Pancreas (tissue), 10 donors: ENCODE measurements at regions not wholly inside any gene's neighbourhood (a gene's known extent, or its start where the extent isn't known, plus 50 kb on each side); places are given as distances from the start of the nearest gene placed in this dataset.
A peak's percentile ranks its signal among the peaks of the same experiment; 100 is the strongest.

Experiments used
- ATAC-seq, 4 donors: fragments of 200-7000 bp; cut with Tn5 transposase; one replicate each; pipeline versions ENCODE4 v1.8.0 to v1.9.1; 2020; ENCODE audit warnings: mild to moderate bottlenecking in 4 of 4, moderate library complexity in 4 of 4
- DNase-seq, 6 donors: peaks; one replicate each; pipeline ENCODE4 v3.0.0-alpha.2; 2020
- FAIRE-seq: peaks from 2 replicates; lab custom pipeline; 2012; peaks lifted over from hg19 to GRCh38; lab: Jason Lieb, UNC
- H3K27ac ChIP-seq, 4 donors: fragments of 200-600 bp; sonication (generic); 1 replicate in 3 of 4; 2 replicates in 1 of 4; pipeline versions ENCODE4 v1.5.0 to v1.8.0; 2020
- H3K27me3 ChIP-seq, 4 donors: fragments of 200-600 bp; one replicate each; pipeline ENCODE4 v1.8.0; 2021
- H3K36me3 ChIP-seq, 3 donors: fragments of 200-600 bp; sonication (generic) in 1 of 3; one replicate each; pipeline versions ENCODE4 v1.5.0 to v1.8.0; 2020 to 2021
- H3K4me1 ChIP-seq, 3 donors: fragments of 200-600 bp; one replicate each; pipeline ENCODE4 v1.8.0; 2021
- H3K4me3 ChIP-seq, 4 donors: fragments of 200-600 bp; sonication (generic) in 2 of 4; one replicate each; pipeline versions ENCODE4 v1.5.0 to v1.8.0; 2020 to 2021
- H3K9me3 ChIP-seq, 4 donors: fragments of 200-600 bp; one replicate each; pipeline ENCODE4 v1.8.0; 2021
- whole genome bisulfite sequencing, 2 donors: extraction: QIAGEN DNeasy Blood & Tissue Kit; methylation state at CpG; one replicate each; pipeline ENCODE4 v1.1.7; 2013; 5-methylcytosine and 5-hydroxymethylcytosine counted together
- intact Hi-C, 3 donors: fragments of 100-400 bp; cut with DNase I; formaldehyde crosslinking; loops; one replicate each; pipeline versions ENCODE4 v1.11.1 to v1.14.2; 2022
- TF ChIP-seq, protein P1 (sequence below), 4 donors: fragments of 200-600 bp; sonication (generic) in 3 of 4; IDR thresholded peaks; one replicate each; pipeline versions ENCODE4 v1.5.0 to v1.8.0; 2021; ENCODE audit warnings: antibody characterized with exemption in 4 of 4
- donor health status: healthy with polysubstance abuse.
- donor health status: DM: no; HTN: no; CAD: no; lungs with moderate emphysema.
- donor health status: DM: no; HTN: no; CAD: no.
- donor health status: control.
- donor health status: control.
- donor health status: Bipolar disorder and iron deficiency.
- donor health status: DM: yes; HTN: yes; CAD: no.
- donor health status: DM: no; HTN: no; CAD: no.
- donor health status: DM: no; HTN: no; CAD: no.
- donor health status: DM: yes; HTN: yes; CAD: no.

DNA sequence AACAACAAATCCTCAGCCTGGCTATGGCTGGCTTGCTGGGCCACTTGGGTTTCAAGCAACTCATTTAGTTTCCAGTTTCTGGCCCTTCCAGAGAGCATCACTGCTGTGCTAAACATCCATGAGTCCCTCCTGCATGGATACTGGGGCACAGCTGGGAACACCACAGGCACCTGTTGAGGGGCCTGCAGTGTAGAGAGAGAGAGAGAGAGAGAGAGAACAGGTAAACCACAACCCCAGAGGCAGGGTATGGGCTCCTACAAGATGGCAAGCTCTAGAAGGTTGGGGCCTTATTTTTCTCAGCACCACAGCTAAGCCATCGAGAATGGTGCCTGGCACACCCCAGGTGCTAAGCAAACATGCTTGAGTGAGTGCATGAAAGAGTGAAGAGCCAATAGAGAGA, 120.3 kb downstream of the RBFOX3 start:
- no peaks in the 10 kb centered on the region for H3K9me3 ChIP-seq
- H3K4me1 ChIP-seq: no peaks in the 10 kb centered on the region
- TF ChIP-seq, protein P1, sequence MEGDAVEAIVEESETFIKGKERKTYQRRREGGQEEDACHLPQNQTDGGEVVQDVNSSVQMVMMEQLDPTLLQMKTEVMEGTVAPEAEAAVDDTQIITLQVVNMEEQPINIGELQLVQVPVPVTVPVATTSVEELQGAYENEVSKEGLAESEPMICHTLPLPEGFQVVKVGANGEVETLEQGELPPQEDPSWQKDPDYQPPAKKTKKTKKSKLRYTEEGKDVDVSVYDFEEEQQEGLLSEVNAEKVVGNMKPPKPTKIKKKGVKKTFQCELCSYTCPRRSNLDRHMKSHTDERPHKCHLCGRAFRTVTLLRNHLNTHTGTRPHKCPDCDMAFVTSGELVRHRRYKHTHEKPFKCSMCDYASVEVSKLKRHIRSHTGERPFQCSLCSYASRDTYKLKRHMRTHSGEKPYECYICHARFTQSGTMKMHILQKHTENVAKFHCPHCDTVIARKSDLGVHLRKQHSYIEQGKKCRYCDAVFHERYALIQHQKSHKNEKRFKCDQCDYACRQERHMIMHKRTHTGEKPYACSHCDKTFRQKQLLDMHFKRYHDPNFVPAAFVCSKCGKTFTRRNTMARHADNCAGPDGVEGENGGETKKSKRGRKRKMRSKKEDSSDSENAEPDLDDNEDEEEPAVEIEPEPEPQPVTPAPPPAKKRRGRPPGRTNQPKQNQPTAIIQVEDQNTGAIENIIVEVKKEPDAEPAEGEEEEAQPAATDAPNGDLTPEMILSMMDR (IDR thresholded peaks at IDR 0.05): no peak
- H3K27ac ChIP-seq: no peak overlapping the region
- DNase-seq (no peak), ATAC-seq (no peak), FAIRE-seq (no peak)
- intact Hi-C loops: no loop called here
- H3K36me3 ChIP-seq: no peaks in the 10 kb centered on the region
- peaks cover 0 to 3% (median 0%) of the 10 kb centered on the region in 4 donors for H3K27me3 ChIP-seq
- 0 to 8% methylated on average over 1 of the region's 1 CpG for WGBS, 2 donors
- H3K4me3 ChIP-seq: no peak overlapping the region

- FAIRE-seq: no peak
Observed at GRCh38 chr17:79487149-79487548, 123.7 kb downstream of the RBFOX3 start.

GRCh38 chr17:79485991-79486390, 124.9 kb downstream of the RBFOX3 start:
- FAIRE-seq (no peak), DNase-seq (peak in 1 of 6 donors; percentile 33), ATAC-seq (no peak)
- H3K27me3 ChIP-seq: peaks cover 0 to 5% (median 2%) of the 10 kb centered on the region in 4 donors
- 38% methylated on average over 17 of the region's 17 CpGs for WGBS, 2 donors
- TF ChIP-seq, protein P1 (IDR thresholded peaks at IDR 0.05): no peak
- no peaks in the 10 kb centered on the region for H3K4me1 ChIP-seq
- intact Hi-C loops: no loop called here
- no peak overlapping the region for H3K27ac ChIP-seq
- no peaks in the 10 kb centered on the region for H3K36me3 ChIP-seq
- H3K9me3 ChIP-seq: no peaks in the 10 kb centered on the region
- H3K4me3 ChIP-seq: no peak overlapping the region

More at GRCh38 chr17:79487149-79487548, 123.7 kb downstream of the RBFOX3 start:
- Histone ChIP-seq H3K9me3 (no peaks in the 10 kb centered on the region), H3K4me3 (no peak overlapping the region), H3K4me1 (no peaks in the 10 kb centered on the region), H3K27me3 (peaks cover 0 to 5% (median 2%) of the 10 kb centered on the region in 4 donors), H3K36me3 (no peaks in the 10 kb centered on the region), H3K27ac (no peak overlapping the region)
- WGBS, 2 donors: 54 to 57% methylated on average over 12 of the region's 12 CpGs
- ATAC-seq (no peak), DNase-seq (peak in 1 of 6 donors; percentile 39)
- intact Hi-C loops: no loop called here
- TF ChIP-seq, protein P1 (IDR thresholded peaks at IDR 0.05): no peak

- H3K4me3 ChIP-seq: no peak overlapping the region
- peaks cover 0 to 5% (median 2%) of the 10 kb centered on the region in 4 donors for H3K27me3 ChIP-seq
- H3K9me3 ChIP-seq: no peaks in the 10 kb centered on the region
- H3K27ac ChIP-seq: no peak overlapping the region
- TF ChIP-seq, protein P1 (IDR thresholded peaks at IDR 0.05): no peak
- 25 to 39% methylated on average over 22 of the region's 22 CpGs for WGBS, 2 donors
- no peaks in the 10 kb centered on the region for H3K4me1 ChIP-seq
- no peaks in the 10 kb centered on the region for H3K36me3 ChIP-seq
- ATAC-seq: no peak
- intact Hi-C loops: no loop called here
- peak in 1 of 6 donors; percentile 32 for DNase-seq
- no peak for FAIRE-seq
Observed at GRCh38 chr17:79485419-79485985, 125.3 kb downstream of the RBFOX3 start.
